A549 (cell line): ENCODE measurements at regions not wholly inside any gene's neighbourhood (a gene's known extent, or its start where the extent isn't known, plus 50 kb on each side); places are given as distances from the start of the nearest gene placed in this dataset.

Source experiments
- ATAC-seq, 2 experiments: fragments of 200-7000 bp in 1 of 2; fragments of >200 bp in 1 of 2; cut with Nextera tagmentation in 1 of 2; cut with Tn5 transposase in 1 of 2; 3 replicates each; pipeline versions ENCODE4 v1.8.0 to v1.9.1; 2018 to 2020; ENCODE audit warnings: mild to moderate bottlenecking in 1 of 2, moderate library complexity in 1 of 2
- CTCF ChIA-PET: fragments of 300-600 bp; sonication (Branson Sonifier 250); formaldehyde crosslinking; extraction: SDS; loops from one replicate; lab custom pipeline; 2021; ENCODE audit warnings: antibody characterized with exemption, inconsistent platforms; lab: Yijun Ruan, JAX
- POLR2A ChIA-PET: fragments of 350-600 bp; formaldehyde crosslinking; extraction: SDS; loops from one replicate; lab custom pipeline; 2021; ENCODE audit warnings: antibody characterized with exemption, inconsistent platforms; lab: Yijun Ruan, JAX
- DNase-seq, 2 experiments: peaks; one replicate each; pipeline versions ENCODE4 v3.0.0 to v3.0.0-alpha.2; 2011 to 2016; ENCODE audit warnings: low read depth in 1 of 2, low spot score in 1 of 2
- FAIRE-seq: peaks from 2 replicates; lab custom pipeline; 2011; peaks lifted over from hg19 to GRCh38; lab: Jason Lieb, UNC
- H3K27ac ChIP-seq, 2 experiments: fragments of >200 bp; sonication (Bioruptor Twin); formaldehyde crosslinking; 3 replicates each; pipeline ENCODE4 v1.5.1; 2016 to 2017
- H3K4me1 ChIP-seq: fragments of >200 bp; sonication (Bioruptor Twin); formaldehyde crosslinking; 3 replicates; pipeline ENCODE4 v1.6.1; 2016
- H3K4me2 ChIP-seq: fragments of >200 bp; sonication (Bioruptor Twin); formaldehyde crosslinking; 3 replicates; pipeline ENCODE4 v1.6.1; 2016
- H3K4me3 ChIP-seq: fragments of >200 bp; sonication (Bioruptor Twin); formaldehyde crosslinking; 3 replicates; pipeline ENCODE4 v1.5.1; 2016
- H3K9me3 ChIP-seq: fragments of >200 bp; sonication (Bioruptor Twin); formaldehyde crosslinking; 3 replicates; pipeline ENCODE4 v1.6.1; 2016
- ATOH8 ChIP-seq: fragments of 250-450 bp; sonication (Bioruptor Pico); IDR thresholded peaks from 2 replicates; pipeline ENCODE4 v1.5.0; 2020; ENCODE audit warnings: low read depth, mild to moderate bottlenecking, moderate library complexity
- CHD2 ChIP-seq: fragments of 150-350 bp; IDR thresholded peaks from 2 replicates; pipeline ENCODE4 v1.6.1; 2014; ENCODE audit warnings: low read length; ENCODE audit not compliant: partially characterized antibody
- EP300 ChIP-seq, 2 experiments: fragments of >200 bp; sonication (Bioruptor Twin); formaldehyde crosslinking; IDR thresholded peaks; 2 replicates in 1 of 2; 3 replicates in 1 of 2; pipeline ENCODE4 v1.6.1; 2016 to 2017
- ESRRA ChIP-seq: fragments of 150-350 bp; IDR thresholded peaks from 2 replicates; pipeline ENCODE4 v1.6.1; 2014; ENCODE audit warnings: mild to moderate bottlenecking, low read length, borderline replicate concordance
- HOXA7 ChIP-seq: fragments of 250-450 bp; sonication (Bioruptor Pico); IDR thresholded peaks from 2 replicates; pipeline ENCODE4 v1.5.0; 2020; ENCODE audit warnings: mild to moderate bottlenecking, moderate library complexity
- JUN ChIP-seq, 2 experiments: fragments of >200 bp; sonication (Bioruptor Twin); formaldehyde crosslinking; IDR thresholded peaks; 2 replicates in 1 of 2; 3 replicates in 1 of 2; pipeline ENCODE4 v1.6.1; 2016 to 2017
- MAFK ChIP-seq: fragments of 450-650 bp; IDR thresholded peaks from 2 replicates; pipeline ENCODE4 v1.6.1; 2014; ENCODE audit not compliant: partially characterized antibody
- MYC ChIP-seq: IDR thresholded peaks from 2 replicates; pipeline ENCODE4 v1.6.1; 2012; ENCODE audit warnings: mild to moderate bottlenecking, inconsistent platforms, low read length, improper control_type of control experiment, borderline replicate concordance
- NR3C1 ChIP-seq: fragments of >200 bp; sonication (Bioruptor Twin); formaldehyde crosslinking; IDR thresholded peaks from 3 replicates; pipeline ENCODE4 v1.6.1; 2017
- RAD21 ChIP-seq, 2 experiments: fragments of >200 bp in 1 of 2; sonication (Bioruptor Twin) in 1 of 2; formaldehyde crosslinking in 1 of 2; IDR thresholded peaks in 1 of 2; conservative IDR thresholded peaks in 1 of 2; 2 replicates in 1 of 2; 3 replicates in 1 of 2; pipeline ENCODE4 v1.6.1; 2012 to 2018; ENCODE audit warnings: inconsistent platforms in 1 of 2
- REST ChIP-seq: fragments of 200-600 bp; sonication (generic); IDR thresholded peaks from 2 replicates; pipeline ENCODE4 v1.6.1; 2016; ENCODE audit warnings: antibody characterized with exemption, mild to moderate bottlenecking, moderate library complexity
- RFX5 ChIP-seq: fragments of 450-650 bp; IDR thresholded peaks from 2 replicates; pipeline ENCODE4 v1.7.1; 2014; ENCODE audit warnings: antibody characterized with exemption, mild to moderate bottlenecking, moderate library complexity
- SMC3 ChIP-seq: fragments of >200 bp; sonication (Bioruptor Twin); formaldehyde crosslinking; IDR thresholded peaks from 3 replicates; pipeline ENCODE4 v1.6.1; 2018; ENCODE audit warnings: inconsistent platforms
- SREBF2 ChIP-seq: fragments of 450-650 bp; IDR thresholded peaks from 2 replicates; pipeline ENCODE4 v1.6.1; 2014; ENCODE audit warnings: mild to moderate bottlenecking, moderate library complexity
- USF2 ChIP-seq: fragments of 450-650 bp; IDR thresholded peaks from 2 replicates; pipeline ENCODE4 v1.6.1; 2014; ENCODE audit warnings: antibody characterized with exemption
- ZFP36 ChIP-seq: fragments of 450-650 bp; IDR thresholded peaks from 2 replicates; pipeline ENCODE4 v1.6.1; 2014; ENCODE audit warnings: borderline replicate concordance; ENCODE audit not compliant: partially characterized antibody
- WGBS: methylation state at CpG from one replicate; pipeline ENCODE4 v1.1.6; 2017; ENCODE audit errors: missing lambda C conversion rate; 5-methylcytosine and 5-hydroxymethylcytosine counted together
- TF ChIP-seq, protein P1 (sequence below): IDR thresholded peaks from 2 replicates; pipeline ENCODE4 v1.6.1; 2012
- TF ChIP-seq, protein P2 (sequence below): IDR thresholded peaks from 2 replicates; pipeline ENCODE4 v1.6.1; 2012; ENCODE audit warnings: low read depth, borderline replicate concordance

- no peak overlapping the region for H3K4me3 ChIP-seq
- no peak for TF ChIP-seq MAFK
- H3K4me2 ChIP-seq: no peak overlapping the region
- CTCF ChIA-PET: no interaction called here
- no peaks in the 10 kb centered on the region for H3K4me1 ChIP-seq
- H3K27ac ChIP-seq: no peak overlapping the region
- ATAC-seq (no peak), FAIRE-seq (no peak), DNase-seq (no peak)
- POLR2A ChIA-PET: no interaction called here
- H3K9me3 ChIP-seq: no peaks in the 10 kb centered on the region
- WGBS: 4% methylated on average over 7 of the region's 7 CpGs
Observed at GRCh38 chr16:5891296-5891695, 793.7 kb upstream of the EEF2KMT start.

DNA sequence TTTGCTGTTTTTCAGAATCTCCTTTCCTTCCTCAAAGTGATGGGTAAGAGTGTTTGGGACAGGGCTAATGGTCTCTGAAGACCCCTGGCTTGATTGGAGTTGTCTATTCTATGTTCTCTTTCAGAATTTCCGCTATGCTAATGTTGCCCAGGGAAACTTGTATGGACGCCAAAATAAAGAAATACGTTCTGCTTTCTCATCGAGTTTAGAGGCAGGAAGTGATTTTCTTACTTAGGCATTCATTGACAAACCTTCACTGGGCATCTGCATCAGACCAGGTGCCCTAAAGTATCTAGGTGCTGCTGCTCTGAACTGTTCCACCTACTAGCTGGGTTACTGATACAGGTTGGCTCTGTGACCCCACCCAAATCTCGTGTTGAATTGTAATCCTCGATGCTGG lies 787.9 kb upstream of the EEF2KMT start:
- ATAC-seq (no peak), FAIRE-seq (no peak)
- CTCF ChIA-PET: no interaction called here

DNA sequence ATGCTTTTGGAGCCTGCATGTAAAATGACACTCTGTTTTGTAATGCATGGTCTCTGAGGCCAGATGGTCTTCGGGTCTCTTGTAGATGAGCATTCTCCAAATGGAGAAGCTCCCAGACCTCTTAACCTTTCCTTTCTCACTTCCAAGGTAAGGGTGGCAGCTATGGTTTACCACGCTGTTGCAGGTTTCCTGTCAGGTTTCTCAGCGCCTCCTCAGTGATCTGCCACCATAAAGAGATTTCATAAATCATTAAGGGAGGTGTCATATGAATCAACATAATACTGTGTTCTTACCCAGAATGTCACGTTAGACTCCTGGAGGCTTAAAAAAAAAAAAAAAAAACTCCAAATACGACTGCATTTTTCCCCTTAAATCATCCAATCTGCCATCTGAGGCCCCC lies 787.4 kb upstream of the EEF2KMT start:
- CTCF ChIA-PET: interaction anchor here (1.1 kb wide), 1 partner anchor 251 kb away, joined by 4 read pairs; no protein-coding TSS in a partner anchor
- WGBS: 2% methylated on average over 5 of the region's 5 CpGs
- no peak for FAIRE-seq

More for the DNA sequence above, 787.9 kb upstream of the EEF2KMT start:
- no peaks in the 10 kb centered on the region for H3K4me1 ChIP-seq
- H3K4me3 ChIP-seq: no peak overlapping the region
- no peaks in the 10 kb centered on the region for H3K9me3 ChIP-seq
- WGBS: 1% methylated on average over 6 of the region's 6 CpGs
- POLR2A ChIA-PET: no interaction called here
- no peak overlapping the region for H3K4me2 ChIP-seq
- no peak for DNase-seq
- no peak for TF ChIP-seq ATOH8 (CRISPR knock-in tag)
- TF ChIP-seq, protein P1, sequence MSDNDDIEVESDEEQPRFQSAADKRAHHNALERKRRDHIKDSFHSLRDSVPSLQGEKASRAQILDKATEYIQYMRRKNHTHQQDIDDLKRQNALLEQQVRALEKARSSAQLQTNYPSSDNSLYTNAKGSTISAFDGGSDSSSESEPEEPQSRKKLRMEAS: no peak
- no peak for TF ChIP-seq SMC3
- no peak for TF ChIP-seq ZFP36
- no peak for TF ChIP-seq HOXA7 (CRISPR knock-in tag)
- TF ChIP-seq RFX5: no peak
- TF ChIP-seq ESRRA: no peak
- TF ChIP-seq REST: no peak
- no peak for TF ChIP-seq USF2
- TF ChIP-seq EP300 (IDR thresholded peaks at IDR 0.05): no peak
- TF ChIP-seq JUN (IDR thresholded peaks at IDR 0.05): no peak
- H3K27ac ChIP-seq: no peak overlapping the region

GRCh38 chr16:5884339-5884738 lies 786.7 kb upstream of the EEF2KMT start:
- ATAC-seq: no peak
- WGBS: 2% methylated on average over 6 of the region's 8 CpGs
- H3K4me1 ChIP-seq: no peaks in the 10 kb centered on the region
- POLR2A ChIA-PET: no interaction called here
- H3K4me2 ChIP-seq: no peak overlapping the region
- no peaks in the 10 kb centered on the region for H3K9me3 ChIP-seq
- no peak overlapping the region for H3K27ac ChIP-seq
- H3K4me3 ChIP-seq: no peak overlapping the region
- TF ChIP-seq CHD2: no peak
- TF ChIP-seq, protein P2, sequence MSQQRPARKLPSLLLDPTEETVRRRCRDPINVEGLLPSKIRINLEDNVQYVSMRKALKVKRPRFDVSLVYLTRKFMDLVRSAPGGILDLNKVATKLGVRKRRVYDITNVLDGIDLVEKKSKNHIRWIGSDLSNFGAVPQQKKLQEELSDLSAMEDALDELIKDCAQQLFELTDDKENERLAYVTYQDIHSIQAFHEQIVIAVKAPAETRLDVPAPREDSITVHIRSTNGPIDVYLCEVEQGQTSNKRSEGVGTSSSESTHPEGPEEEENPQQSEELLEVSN: no peak
- no peak for TF ChIP-seq RAD21 (conservative IDR thresholded peaks at IDR 0.05 in 1 of 2, IDR thresholded peaks at IDR 0.05 in 1 of 2)
- TF ChIP-seq MAFK: no peak
- TF ChIP-seq MYC: no peak
- TF ChIP-seq, all 56 proteins: peak for 0
- CTCF ChIA-PET: interaction anchor here (1.1 kb wide), 1 partner anchor 250 kb away, joined by 4 read pairs; no protein-coding TSS in a partner anchor
- DNase-seq (no peak), FAIRE-seq (no peak)

More for the DNA sequence above, 787.4 kb upstream of the EEF2KMT start:
- Histone ChIP-seq H3K4me1 (no peaks in the 10 kb centered on the region), H3K4me3 (no peak overlapping the region), H3K4me2 (no peak overlapping the region), H3K27ac (no peak overlapping the region), H3K9me3 (no peaks in the 10 kb centered on the region)
- POLR2A ChIA-PET: no interaction called here
- ATAC-seq: no peak
- DNase-seq: no peak
- TF ChIP-seq NR3C1 (no peak), SREBF2 (no peak)
